Trophoblast cell (in vitro differentiated cells and primary cell): ENCODE measurements at regions not wholly inside any gene's neighbourhood (a gene's known extent, or its start where the extent isn't known, plus 50 kb on each side); places are given as distances from the start of the nearest gene placed in this dataset.

Source experiments
- DNase-seq, 2 donors: peaks; one replicate each; pipeline ENCODE4 v3.0.0-alpha.2; 2016
- H2AFZ ChIP-seq: 2 replicates; pipeline ENCODE4 v1.6.1; 2013; ENCODE audit warnings: low read length, moderate library complexity, mild to moderate bottlenecking; ENCODE audit not compliant: insufficient read depth, poor library complexity
- H2AK5ac ChIP-seq: 2 replicates; pipeline ENCODE4 v1.6.1; 2013; ENCODE audit warnings: mild to moderate bottlenecking, low read length
- H2BK120ac ChIP-seq: 2 replicates; pipeline ENCODE4 v1.6.1; 2013; ENCODE audit warnings: low read length, mild to moderate bottlenecking, moderate library complexity; ENCODE audit not compliant: insufficient read depth, poor library complexity
- H2BK12ac ChIP-seq: 2 replicates; pipeline ENCODE4 v1.6.1; 2013; ENCODE audit warnings: mild to moderate bottlenecking, low read length, moderate library complexity
- H2BK5ac ChIP-seq: 2 replicates; pipeline ENCODE4 v1.6.1; 2013; ENCODE audit warnings: low read length, low read depth, moderate library complexity, mild to moderate bottlenecking; ENCODE audit not compliant: poor library complexity
- H3K14ac ChIP-seq: 2 replicates; pipeline ENCODE4 v1.6.1; 2013; ENCODE audit warnings: mild to moderate bottlenecking, low read length
- H3K18ac ChIP-seq: 2 replicates; pipeline ENCODE4 v1.6.1; 2013; ENCODE audit warnings: mild to moderate bottlenecking, low read length
- H3K23ac ChIP-seq: 2 replicates; pipeline ENCODE4 v1.6.1; 2013; ENCODE audit warnings: low read length
- H3K27ac ChIP-seq: 2 replicates; pipeline ENCODE4 v1.5.1; 2013; ENCODE audit warnings: low read depth, mild to moderate bottlenecking, inconsistent platforms, low read length, moderate library complexity
- H3K27me3 ChIP-seq: 2 replicates; pipeline ENCODE4 v1.6.1; 2013; ENCODE audit warnings: inconsistent platforms, mild to moderate bottlenecking, low read length, moderate library complexity; ENCODE audit not compliant: insufficient read depth
- H3K36me3 ChIP-seq, 2 experiments: 1 replicate in 1 of 2; 2 replicates in 1 of 2; pipeline ENCODE4 v1.6.1; 2013; ENCODE audit warnings: low read length in 2 of 2, mild to moderate bottlenecking in 2 of 2, moderate library complexity in 1 of 2; ENCODE audit not compliant: insufficient read depth in 2 of 2, control insufficient read depth in 1 of 2
- H3K4ac ChIP-seq: 2 replicates; pipeline ENCODE4 v1.6.1; 2013; ENCODE audit warnings: low read depth, mild to moderate bottlenecking, low read length, moderate library complexity
- H3K4me1 ChIP-seq, 2 experiments: 1 replicate in 1 of 2; 2 replicates in 1 of 2; pipeline ENCODE4 v1.6.1; 2013; ENCODE audit warnings: low read length in 2 of 2, mild to moderate bottlenecking in 2 of 2, moderate library complexity in 1 of 2; ENCODE audit not compliant: insufficient read depth in 2 of 2, control insufficient read depth in 1 of 2
- H3K4me2 ChIP-seq: 2 replicates; pipeline ENCODE4 v1.6.1; 2013; ENCODE audit warnings: inconsistent platforms, mild to moderate bottlenecking, low read length, moderate library complexity
- H3K4me3 ChIP-seq: 2 replicates; pipeline ENCODE4 v1.5.1; 2013; ENCODE audit warnings: mild to moderate bottlenecking, low read depth, low read length, inconsistent platforms
- H3K79me1 ChIP-seq: one replicate; pipeline ENCODE4 v1.6.1; 2013; ENCODE audit warnings: low read length
- H3K79me2 ChIP-seq: 2 replicates; pipeline ENCODE4 v1.6.1; 2013; ENCODE audit warnings: low read length, mild to moderate bottlenecking; ENCODE audit not compliant: control insufficient read depth, insufficient read depth, poor library complexity
- H3K9ac ChIP-seq: 2 replicates; pipeline ENCODE4 v1.6.1; 2013; ENCODE audit warnings: mild to moderate bottlenecking, low read length
- H3K9me3 ChIP-seq: 2 replicates; pipeline ENCODE4 v1.6.1; 2013; ENCODE audit warnings: low read depth, mild to moderate bottlenecking, control low read depth, inconsistent platforms, low read length; ENCODE audit not compliant: insufficient read depth
- H4K12ac ChIP-seq: 2 replicates; pipeline ENCODE4 v1.6.1; 2013; ENCODE audit warnings: low read depth, mild to moderate bottlenecking, low read length, moderate library complexity
- H4K8ac ChIP-seq: 2 replicates; pipeline ENCODE4 v1.6.1; 2013; ENCODE audit warnings: low read depth, mild to moderate bottlenecking, low read length, moderate library complexity
- H4K91ac ChIP-seq: one replicate; pipeline ENCODE4 v1.6.1; 2013; ENCODE audit warnings: low read depth, mild to moderate bottlenecking, low read length, moderate library complexity
- WGBS: extraction: QIAGEN DNeasy Blood & Tissue Kit; methylation state at CpG from one replicate; pipeline ENCODE4 v1.1.7; 2013; ENCODE audit warnings: missing lambda C conversion rate; ENCODE audit not compliant: insufficient read length, insufficient coverage; ENCODE audit errors: extremely low coverage; 5-methylcytosine and 5-hydroxymethylcytosine counted together

GRCh38 chr2:16317211-16317830 is 348.3 kb downstream of the CYRIA start:
- Histone ChIP-seq H4K12ac (no peak overlapping the region), H4K91ac (peak overlapping the region; percentile 92), H3K4ac (no peak overlapping the region), H3K4me1 (peaks cover 28 to 30% of the 10 kb centered on the region in 2 experiments), H2AFZ (no peak overlapping the region), H2AK5ac (peak overlapping the region; percentile 77), H3K4me2 (no peak overlapping the region), H3K27me3 (no peaks in the 10 kb centered on the region), H3K9me3 (no peaks in the 10 kb centered on the region), H2BK5ac (no peak overlapping the region), H3K18ac (peak overlapping the region; percentile 19), H3K27ac (no peak overlapping the region), H2BK12ac (peak overlapping the region; percentile 31), H3K23ac (no peak overlapping the region), H3K79me2 (peaks cover 1% of the 10 kb centered on the region), H4K8ac (no peak overlapping the region), H3K36me3 (no peaks in the 10 kb centered on the region), H3K79me1 (peaks cover 25% of the 10 kb centered on the region), H3K4me3 (no peak overlapping the region), H3K9ac (no peak overlapping the region), H2BK120ac (peak overlapping the region; percentile 99), H3K14ac (peak overlapping the region; percentile 15)
- DNase-seq: no peak
- no CpG with 5 or more reads among the region's 6 CpGs for WGBS

- H2AK5ac ChIP-seq: no peak overlapping the region
Measured at GRCh38 chr2:16316456-16317210, 349.0 kb downstream of the CYRIA start.

GRCh38 chr2:16315908-16316307 is 349.7 kb downstream of the CYRIA start:
- DNase-seq: no peak
- peaks cover 1% of the 10 kb centered on the region for H3K79me2 ChIP-seq
- H3K14ac ChIP-seq: no peak overlapping the region
- no peak overlapping the region for H3K23ac ChIP-seq
- no peak overlapping the region for H4K12ac ChIP-seq
- no peaks in the 10 kb centered on the region for H3K9me3 ChIP-seq
- H3K36me3 ChIP-seq: no peaks in the 10 kb centered on the region
- peaks cover 24 to 27% of the 10 kb centered on the region in 2 experiments for H3K4me1 ChIP-seq
- no peak overlapping the region for H3K4me3 ChIP-seq
- H3K27me3 ChIP-seq: no peaks in the 10 kb centered on the region
- no peak overlapping the region for H3K9ac ChIP-seq
- H2BK12ac ChIP-seq: no peak overlapping the region
- no peak overlapping the region for H2BK5ac ChIP-seq
- H2AFZ ChIP-seq: no peak overlapping the region
- no peak overlapping the region for H2AK5ac ChIP-seq
- H2BK120ac ChIP-seq: no peak overlapping the region
- H4K91ac ChIP-seq: no peak overlapping the region
- H3K79me1 ChIP-seq: peaks cover 24% of the 10 kb centered on the region
- H3K4me2 ChIP-seq: no peak overlapping the region
- no peak overlapping the region for H3K18ac ChIP-seq
- no peak overlapping the region for H3K4ac ChIP-seq
- WGBS: no CpG with 5 or more reads among the region's 9 CpGs
- no peak overlapping the region for H4K8ac ChIP-seq
- no peak overlapping the region for H3K27ac ChIP-seq

More at GRCh38 chr2:16316456-16317210, 349.0 kb downstream of the CYRIA start:
- no CpG with 5 or more reads among the region's 16 CpGs for WGBS
- no peaks in the 10 kb centered on the region for H3K36me3 ChIP-seq
- H4K12ac ChIP-seq: no peak overlapping the region
- peaks cover 1% of the 10 kb centered on the region for H3K79me2 ChIP-seq
- H3K27ac ChIP-seq: no peak overlapping the region
- no peak overlapping the region for H4K91ac ChIP-seq
- H3K79me1 ChIP-seq: peaks cover 27% of the 10 kb centered on the region
- no peak overlapping the region for H3K14ac ChIP-seq
- no peaks in the 10 kb centered on the region for H3K9me3 ChIP-seq
- H3K23ac ChIP-seq: no peak overlapping the region
- H2BK120ac ChIP-seq: no peak overlapping the region
- no peaks in the 10 kb centered on the region for H3K27me3 ChIP-seq
- H3K4ac ChIP-seq: no peak overlapping the region
- H3K4me1 ChIP-seq: peaks cover 25 to 28% of the 10 kb centered on the region in 2 experiments
- no peak overlapping the region for H2BK12ac ChIP-seq
- H3K18ac ChIP-seq: no peak overlapping the region
- H2AFZ ChIP-seq: no peak overlapping the region
- H3K9ac ChIP-seq: no peak overlapping the region
- no peak overlapping the region for H3K4me3 ChIP-seq
- no peak for DNase-seq
- no peak overlapping the region for H4K8ac ChIP-seq
- H3K4me2 ChIP-seq: no peak overlapping the region
- H2BK5ac ChIP-seq: no peak overlapping the region

- Histone ChIP-seq H3K18ac (no peak overlapping the region), H3K36me3 (no peaks in the 10 kb centered on the region), H2AFZ (no peak overlapping the region), H2BK120ac (no peak overlapping the region), H3K4ac (no peak overlapping the region), H4K91ac (no peak overlapping the region), H3K27ac (no peak overlapping the region), H3K4me2 (no peak overlapping the region), H3K14ac (no peak overlapping the region), H3K4me1 (peaks cover 21 to 23% of the 10 kb centered on the region in 2 experiments), H3K4me3 (no peak overlapping the region), H4K8ac (no peak overlapping the region), H2BK5ac (no peak overlapping the region), H3K79me1 (peaks cover 21% of the 10 kb centered on the region), H3K23ac (no peak overlapping the region), H3K79me2 (peaks cover 1% of the 10 kb centered on the region), H3K9me3 (no peaks in the 10 kb centered on the region), H3K9ac (no peak overlapping the region), H2AK5ac (no peak overlapping the region), H2BK12ac (no peak overlapping the region), H4K12ac (no peak overlapping the region), H3K27me3 (no peaks in the 10 kb centered on the region)
- no peak for DNase-seq
- WGBS: no CpG with 5 or more reads among the region's 5 CpGs
Measured at GRCh38 chr2:16315458-16315835, 350.2 kb downstream of the CYRIA start.
